H9 (cell line): ENCODE measurements at regions not wholly inside any gene's neighbourhood (a gene's known extent, or its start where the extent isn't known, plus 50 kb on each side); places are given as distances from the start of the nearest gene placed in this dataset.

Experiments
- DNase-seq: peaks from one replicate; pipeline ENCODE4 v3.0.0-alpha.2; 2017
- H2AFZ ChIP-seq: one replicate; pipeline ENCODE4 v1.6.1; 2013; ENCODE audit warnings: mild to moderate bottlenecking, low read length, control low read depth, moderate library complexity
- H2AK5ac ChIP-seq: 2 replicates; pipeline ENCODE4 v1.6.1; 2013; ENCODE audit warnings: low read length, control low read depth, mixed read lengths; ENCODE audit not compliant: insufficient read length
- H2BK120ac ChIP-seq: one replicate; pipeline ENCODE4 v1.6.1; 2013; ENCODE audit warnings: low read depth, mild to moderate bottlenecking, low read length, control low read depth, inconsistent platforms; ENCODE audit not compliant: poor library complexity, severe bottlenecking
- H2BK12ac ChIP-seq: 2 replicates; pipeline ENCODE4 v1.6.1; 2013; ENCODE audit warnings: low read length, control low read depth, mixed read lengths, low read depth; ENCODE audit not compliant: insufficient read length
- H2BK15ac ChIP-seq: 2 replicates; pipeline ENCODE4 v1.6.1; 2013; ENCODE audit warnings: low read depth, low read length, control low read depth
- H2BK20ac ChIP-seq: one replicate; pipeline ENCODE4 v1.6.1; 2013; ENCODE audit warnings: low read depth, mild to moderate bottlenecking, low read length, control low read depth, inconsistent platforms; ENCODE audit not compliant: poor library complexity, severe bottlenecking
- H2BK5ac ChIP-seq: 2 replicates; pipeline ENCODE4 v1.6.1; 2013; ENCODE audit warnings: low read length, control low read depth, mixed read lengths; ENCODE audit not compliant: insufficient read length
- H3K14ac ChIP-seq: 2 replicates; pipeline ENCODE4 v1.6.1; 2013; ENCODE audit warnings: low read length, control low read depth; ENCODE audit not compliant: insufficient read depth
- H3K18ac ChIP-seq: 2 replicates; pipeline ENCODE4 v1.6.1; 2013; ENCODE audit warnings: low read depth, mild to moderate bottlenecking, mixed read lengths, low read length, control low read depth; ENCODE audit not compliant: insufficient read length
- H3K23ac ChIP-seq: 2 replicates; pipeline ENCODE4 v1.6.1; 2013; ENCODE audit warnings: low read length, control low read depth, mixed read lengths, low read depth; ENCODE audit not compliant: insufficient read length
- H3K23me2 ChIP-seq: 2 replicates; pipeline ENCODE4 v1.6.1; 2013; ENCODE audit warnings: low read depth, mild to moderate bottlenecking, mixed read lengths, low read length, control low read depth; ENCODE audit not compliant: insufficient read length, poor library complexity, severe bottlenecking
- H3K27ac ChIP-seq: 2 replicates; pipeline ENCODE4 v1.5.1; 2013; ENCODE audit warnings: low read length, control low read depth, mixed read lengths, low read depth; ENCODE audit not compliant: insufficient read length
- H3K27me3 ChIP-seq: 2 replicates; pipeline ENCODE4 v1.6.1; 2013; ENCODE audit warnings: low read length, control low read depth, inconsistent platforms; ENCODE audit not compliant: insufficient read depth
- H3K4ac ChIP-seq: 2 replicates; pipeline ENCODE4 v1.6.1; 2013; ENCODE audit warnings: low read depth, mild to moderate bottlenecking, control low read depth, inconsistent platforms, low read length, moderate library complexity
- H3K4me1 ChIP-seq: 2 replicates; pipeline ENCODE4 v1.6.1; 2013; ENCODE audit warnings: low read length, control low read depth, inconsistent platforms; ENCODE audit not compliant: insufficient read depth
- H3K4me2 ChIP-seq: 2 replicates; pipeline ENCODE4 v1.6.1; 2013; ENCODE audit warnings: low read length, control low read depth, mixed read lengths; ENCODE audit not compliant: insufficient read length, insufficient read depth
- H3K56ac ChIP-seq: 2 replicates; pipeline ENCODE4 v1.6.1; 2013; ENCODE audit warnings: low read depth, mild to moderate bottlenecking, mixed read lengths, low read length, control low read depth; ENCODE audit not compliant: insufficient read length
- H3K79me1 ChIP-seq: 2 replicates; pipeline ENCODE4 v1.6.1; 2013; ENCODE audit warnings: low read depth, mild to moderate bottlenecking, moderate library complexity, low read length, control low read depth, inconsistent platforms; ENCODE audit not compliant: insufficient read depth, poor library complexity, severe bottlenecking
- H3K79me2 ChIP-seq: 2 replicates; pipeline ENCODE4 v1.6.1; 2013; ENCODE audit warnings: low read length, control low read depth, inconsistent platforms; ENCODE audit not compliant: insufficient read depth
- H3K9ac ChIP-seq: 2 replicates; pipeline ENCODE4 v1.6.1; 2013; ENCODE audit warnings: low read length, control low read depth, mixed read lengths; ENCODE audit not compliant: insufficient read length; ENCODE audit errors: extremely low read depth
- H3K9me3 ChIP-seq: one replicate; pipeline ENCODE4 v1.6.1; 2013; ENCODE audit warnings: low read depth, low read length, inconsistent platforms; ENCODE audit not compliant: control insufficient read depth
- H3T11ph ChIP-seq: one replicate; pipeline ENCODE4 v1.6.1; 2013; ENCODE audit warnings: mild to moderate bottlenecking, low read length, control low read depth, inconsistent platforms
- H4K20me1 ChIP-seq: one replicate; pipeline ENCODE4 v1.6.1; 2013; ENCODE audit not compliant: control insufficient read depth, insufficient read length, insufficient read depth
- H4K5ac ChIP-seq: 2 replicates; pipeline ENCODE4 v1.6.1; 2013; ENCODE audit warnings: low read depth, mild to moderate bottlenecking, mixed read lengths, low read length, control low read depth; ENCODE audit not compliant: insufficient read length
- H4K8ac ChIP-seq: replicated peaks from 2 replicates; pipeline ENCODE4 v1.6.1; 2013; ENCODE audit warnings: low read length, control low read depth, mixed read lengths, low read depth; ENCODE audit not compliant: insufficient read length
- H4K91ac ChIP-seq: 2 replicates; pipeline ENCODE4 v1.6.1; 2013; ENCODE audit warnings: low read depth, mild to moderate bottlenecking, moderate library complexity, mixed read lengths, low read length, control low read depth; ENCODE audit not compliant: insufficient read length
- H3K27ac Mint-ChIP-seq, 3 experiments: 2 replicates in 2 of 3; 3 replicates in 1 of 3; pipeline ENCODE4 v1.8.0; 2020 to 2021; ENCODE audit warnings: mixed read lengths in 3 of 3, mild to moderate bottlenecking in 1 of 3, moderate library complexity in 1 of 3
- H3K27me3 Mint-ChIP-seq: 2 replicates; pipeline ENCODE4 v1.8.0; 2021; ENCODE audit warnings: low read depth, mild to moderate bottlenecking, moderate library complexity, mixed read lengths
- H3K36me3 Mint-ChIP-seq, 3 experiments: 2 replicates in 2 of 3; 3 replicates in 1 of 3; pipeline ENCODE4 v1.8.0; 2020 to 2021; ENCODE audit warnings: low read depth in 3 of 3, mixed read lengths in 3 of 3; ENCODE audit not compliant: insufficient read depth in 1 of 3
- H3K4me1 Mint-ChIP-seq, 2 experiments: 2 replicates each; pipeline ENCODE4 v1.8.0; 2020; ENCODE audit warnings: mixed read lengths in 2 of 2
- H3K4me3 Mint-ChIP-seq, 2 experiments: 2 replicates in 1 of 2; 3 replicates in 1 of 2; pipeline ENCODE4 v1.8.0; 2020 to 2021; ENCODE audit warnings: mild to moderate bottlenecking in 2 of 2, mixed read lengths in 2 of 2, moderate library complexity in 1 of 2
- H3K9me3 Mint-ChIP-seq, 2 experiments: 2 replicates in 1 of 2; 3 replicates in 1 of 2; pipeline ENCODE4 v1.8.0; 2020; ENCODE audit warnings: mild to moderate bottlenecking in 2 of 2, mixed read lengths in 2 of 2, moderate library complexity in 1 of 2
- TF ChIP-seq, protein P1 (sequence below): fragments of 200-600 bp; sonication (generic); conservative IDR thresholded peaks from 3 replicates; pipeline ENCODE4 v1.8.0; 2021; ENCODE audit warnings: antibody characterized with exemption, mild to moderate bottlenecking

DNA sequence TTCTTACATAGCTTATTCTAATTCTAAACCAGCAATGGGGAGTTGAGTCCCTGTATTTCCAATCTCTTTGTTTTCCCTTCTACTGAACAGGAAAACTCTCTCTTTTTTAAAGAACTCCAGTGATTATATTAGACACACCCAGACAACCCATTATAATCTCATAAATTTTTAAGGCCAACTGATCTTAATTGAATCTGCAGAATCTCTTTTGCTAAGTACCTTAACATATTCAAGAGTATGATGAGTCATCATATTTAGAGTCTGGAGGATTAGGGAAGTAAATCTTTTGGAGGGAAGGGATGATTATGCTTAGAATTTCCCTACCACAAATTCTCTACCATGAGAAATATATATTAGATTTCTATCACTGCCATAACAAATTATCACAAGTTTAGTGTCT lies 705.1 kb downstream of the CENPC start:
- Histone ChIP-seq H3K4me1 (no peaks in the 10 kb centered on the region), H4K91ac (no peak overlapping the region), H4K5ac (no peak overlapping the region), H2BK20ac (no peak overlapping the region), H3K79me1 (no peaks in the 10 kb centered on the region), H3K9me3 (no peaks in the 10 kb centered on the region), H2BK12ac (no peak overlapping the region), H3K4me2 (no peak overlapping the region), H3K23ac (no peak overlapping the region), H3K79me2 (no peaks in the 10 kb centered on the region), H3K27me3 (no peaks in the 10 kb centered on the region), H3K23me2 (no peaks in the 10 kb centered on the region), H3K14ac (no peak overlapping the region), H4K20me1 (no peaks in the 10 kb centered on the region), H2BK120ac (no peak overlapping the region), H2BK5ac (no peak overlapping the region), H3T11ph (no peak overlapping the region), H2BK15ac (no peak overlapping the region), H3K9ac (no peak overlapping the region), H3K27ac (no peak overlapping the region), H2AFZ (no peak overlapping the region), H3K4ac (no peak overlapping the region), H2AK5ac (no peak overlapping the region), H3K56ac (no peak overlapping the region), H3K18ac (no peak overlapping the region), H4K8ac (no peak overlapping the region)
- peaks cover 10 to 17% of the 10 kb centered on the region in 2 experiments; a peak in 4 of 5 replicates for H3K9me3 Mint-ChIP-seq
- peaks cover 0 to 3% of the 10 kb centered on the region in 2 experiments; a peak in 1 of 4 replicates for H3K4me1 Mint-ChIP-seq
- H3K27ac Mint-ChIP-seq, result no peak overlapping the region
- H3K4me3 Mint-ChIP-seq, result no peak overlapping the region
- TF ChIP-seq, protein P1, sequence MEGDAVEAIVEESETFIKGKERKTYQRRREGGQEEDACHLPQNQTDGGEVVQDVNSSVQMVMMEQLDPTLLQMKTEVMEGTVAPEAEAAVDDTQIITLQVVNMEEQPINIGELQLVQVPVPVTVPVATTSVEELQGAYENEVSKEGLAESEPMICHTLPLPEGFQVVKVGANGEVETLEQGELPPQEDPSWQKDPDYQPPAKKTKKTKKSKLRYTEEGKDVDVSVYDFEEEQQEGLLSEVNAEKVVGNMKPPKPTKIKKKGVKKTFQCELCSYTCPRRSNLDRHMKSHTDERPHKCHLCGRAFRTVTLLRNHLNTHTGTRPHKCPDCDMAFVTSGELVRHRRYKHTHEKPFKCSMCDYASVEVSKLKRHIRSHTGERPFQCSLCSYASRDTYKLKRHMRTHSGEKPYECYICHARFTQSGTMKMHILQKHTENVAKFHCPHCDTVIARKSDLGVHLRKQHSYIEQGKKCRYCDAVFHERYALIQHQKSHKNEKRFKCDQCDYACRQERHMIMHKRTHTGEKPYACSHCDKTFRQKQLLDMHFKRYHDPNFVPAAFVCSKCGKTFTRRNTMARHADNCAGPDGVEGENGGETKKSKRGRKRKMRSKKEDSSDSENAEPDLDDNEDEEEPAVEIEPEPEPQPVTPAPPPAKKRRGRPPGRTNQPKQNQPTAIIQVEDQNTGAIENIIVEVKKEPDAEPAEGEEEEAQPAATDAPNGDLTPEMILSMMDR, result no peak
- H3K27me3 Mint-ChIP-seq, result no peaks in the 10 kb centered on the region
- no peak for DNase-seq
- H3K36me3 Mint-ChIP-seq, result peaks cover 6 to 16% (median 8%) of the 10 kb centered on the region in 3 experiments; a peak in 5 of 7 replicates
